G401.6 (cell line): ENCODE measurements at regions not wholly inside any gene's neighbourhood (a gene's known extent, or its start where the extent isn't known, plus 50 kb on each side); places are given as distances from the start of the nearest gene placed in this dataset.

ENCODE experiments used
- FAIRE-seq: peaks from 2 replicates; lab custom pipeline; 2012; peaks lifted over from hg19 to GRCh38; lab: Jason Lieb, UNC

GRCh38 chr16:6926341-6926740 is 406.3 kb upstream of the RBFOX1 start:
- FAIRE-seq = no peak

GRCh38 chr16:6918646-6919045 is 414.0 kb upstream of the RBFOX1 start:
- no peak for FAIRE-seq

- no peak for FAIRE-seq
These were observed 415.7 kb upstream of the RBFOX1 start for GRCh38 chr16:6916946-6917345.

GRCh38 chr16:6913566-6913965 is 419.1 kb upstream of the RBFOX1 start:
- FAIRE-seq = no peak

- no peak for FAIRE-seq
These were observed 422.3 kb upstream of the RBFOX1 start for GRCh38 chr16:6910301-6910700.

GRCh38 chr16:6905601-6906000 is 427.0 kb upstream of the RBFOX1 start:
- no peak for FAIRE-seq

GRCh38 chr16:6903671-6904070 is 429.0 kb upstream of the RBFOX1 start:
- FAIRE-seq = no peak

GRCh38 chr16:6898896-6899295 is 433.7 kb upstream of the RBFOX1 start:
- FAIRE-seq = no peak

- FAIRE-seq = no peak
These were observed 434.7 kb upstream of the RBFOX1 start for GRCh38 chr16:6897876-6898485.

GRCh38 chr16:6892966-6893365 is 439.7 kb upstream of the RBFOX1 start:
- no peak for FAIRE-seq

- FAIRE-seq = no peak
These were observed 441.1 kb upstream of the RBFOX1 start for GRCh38 chr16:6891496-6891895.

- FAIRE-seq = no peak
These were observed 444.1 kb upstream of the RBFOX1 start for GRCh38 chr16:6888531-6888930.

GRCh38 chr16:6884002-6884401 is 448.6 kb upstream of the RBFOX1 start:
- FAIRE-seq = no peak

- FAIRE-seq = no peak
These were observed 452.4 kb upstream of the RBFOX1 start for GRCh38 chr16:6880263-6880662.

- no peak for FAIRE-seq
These were observed 468.0 kb upstream of the RBFOX1 start for GRCh38 chr16:6864671-6865070.

GRCh38 chr16:6864244-6864643 is 468.4 kb upstream of the RBFOX1 start:
- FAIRE-seq = no peak

- FAIRE-seq = no peak
These were observed 469.5 kb upstream of the RBFOX1 start for GRCh38 chr16:6863135-6863534.

GRCh38 chr16:6861815-6862477 is 470.7 kb upstream of the RBFOX1 start:
- no peak for FAIRE-seq

- no peak for FAIRE-seq
These were observed 471.4 kb upstream of the RBFOX1 start for GRCh38 chr16:6861135-6861814.

GRCh38 chr16:6857575-6857974 is 475.1 kb upstream of the RBFOX1 start:
- no peak for FAIRE-seq

GRCh38 chr16:6856578-6856977 is 476.1 kb upstream of the RBFOX1 start:
- FAIRE-seq = no peak

GRCh38 chr16:6853565-6853964 is 479.1 kb upstream of the RBFOX1 start:
- FAIRE-seq = no peak

- no peak for FAIRE-seq
These were observed 479.9 kb upstream of the RBFOX1 start for GRCh38 chr16:6852643-6853225.
